ENCODE measurements at regions not wholly inside any gene's neighbourhood (a gene's known extent, or its start where the extent isn't known, plus 50 kb on each side); places are given as distances from the start of the nearest gene placed in this dataset.
"Not testable (repeated sequence)": the region's sequence is repeated elsewhere in the genome, so short reads cannot be mapped to it uniquely, and the experiment has no call there.

- no peak for DNase-seq (ENCODE audit: low read depth)
These were observed 336.6 kb downstream of the DSC3 start for GRCh38 chr18:30705943-30706342.

GRCh38 chr18:30698571-30698970 is 344.0 kb downstream of the DSC3 start:
- no peak for DNase-seq (ENCODE audit: low read depth)

DNA sequence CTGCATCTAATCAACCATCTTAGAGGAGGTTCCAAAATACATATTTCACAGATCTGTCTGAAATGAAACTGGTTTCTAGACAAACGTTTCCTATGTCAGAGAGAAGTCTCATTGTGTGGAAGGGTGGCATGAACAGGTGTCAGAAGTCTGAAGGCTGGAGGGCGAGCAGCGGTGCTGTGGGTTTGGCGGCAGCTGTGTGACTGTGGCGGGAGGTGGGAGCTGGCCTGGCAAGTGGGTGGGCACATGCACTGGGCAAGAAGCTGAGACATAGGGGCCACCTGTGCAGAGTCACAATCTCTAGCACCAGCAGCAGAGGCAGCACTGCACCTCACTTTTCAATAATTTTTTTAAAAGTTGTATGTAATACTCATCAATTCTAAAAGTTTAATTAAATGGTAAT is 346.3 kb downstream of the DSC3 start:
- DNase-seq (ENCODE audit: low read depth), result no peak

DNA sequence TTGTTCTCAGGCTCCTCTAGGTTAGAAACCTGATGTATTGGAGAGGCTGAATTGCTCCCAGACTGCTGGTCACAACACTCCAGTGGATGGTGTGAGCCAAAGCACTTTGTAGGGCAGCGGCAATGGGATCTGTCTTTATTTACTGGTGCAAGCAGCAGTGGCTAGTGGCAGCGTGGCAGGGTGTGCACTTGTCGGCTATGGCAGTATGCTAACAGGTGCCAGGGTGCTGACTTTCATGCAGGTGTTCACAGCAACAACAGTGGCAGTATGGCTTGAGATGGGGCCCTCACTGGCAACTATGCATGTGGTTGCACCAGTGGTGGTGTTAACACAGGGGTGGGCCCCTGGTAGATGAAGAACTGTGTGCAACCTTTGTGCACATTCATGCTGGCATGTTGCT is 347.8 kb downstream of the DSC3 start:
- no peak for DNase-seq (ENCODE audit: low read depth)

GRCh38 chr18:30689216-30689615 is 353.3 kb downstream of the DSC3 start:
- DNase-seq (ENCODE audit: low read depth), result no peak

DNA sequence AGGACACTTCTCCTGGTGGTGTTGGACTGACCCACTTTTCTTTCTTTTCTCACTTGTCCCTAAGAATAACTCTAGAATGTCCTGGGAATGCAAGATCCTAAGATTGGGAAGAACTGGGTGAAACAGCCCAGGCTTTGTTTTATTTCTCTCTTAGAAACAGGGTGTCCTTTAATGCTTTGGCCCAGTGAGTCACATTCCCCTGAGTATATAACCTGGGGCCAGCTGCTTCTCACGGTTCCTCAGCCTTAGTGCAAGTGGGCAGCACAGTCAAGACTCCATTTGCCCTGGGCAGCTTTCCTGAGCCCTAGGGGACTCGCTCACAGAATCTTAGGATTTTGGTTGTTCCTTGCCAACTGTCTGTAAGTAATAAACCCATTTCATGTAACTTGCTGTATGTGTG is 355.0 kb downstream of the DSC3 start:
- DNase-seq (ENCODE audit: low read depth), result no peak

DNA sequence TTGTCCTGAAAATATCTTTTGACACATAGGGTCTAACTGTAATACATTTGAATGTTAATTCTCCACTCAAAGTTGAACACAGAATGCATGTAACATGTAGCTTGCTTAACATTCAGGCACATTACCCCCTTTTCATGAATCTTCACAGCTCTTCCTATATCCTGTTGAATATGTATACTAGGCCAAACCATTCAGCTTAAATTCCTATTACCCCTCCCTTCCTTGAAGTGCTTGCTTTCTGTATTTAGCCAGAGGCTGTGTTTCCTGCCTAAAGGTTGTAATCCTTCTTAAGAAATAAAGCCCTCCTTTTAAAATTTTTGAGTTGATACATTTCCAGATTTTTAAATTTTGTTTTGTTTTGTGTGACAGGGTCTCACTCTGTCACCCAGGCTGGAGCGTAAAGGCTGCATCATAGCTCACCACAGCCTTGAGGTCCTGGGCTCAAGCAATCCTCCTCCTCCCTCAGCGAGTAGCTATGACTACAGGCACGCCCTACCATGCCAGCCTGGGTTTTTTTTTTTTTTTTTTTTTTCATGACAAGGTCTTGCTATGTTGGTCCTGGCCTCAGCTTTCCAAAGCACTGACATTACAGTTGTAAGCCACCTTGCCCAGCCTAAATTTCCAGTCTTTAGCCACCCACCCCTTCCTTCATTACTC is 357.6 kb downstream of the DSC3 start:
- DNase-seq (ENCODE audit: low read depth), result no peak

DNA sequence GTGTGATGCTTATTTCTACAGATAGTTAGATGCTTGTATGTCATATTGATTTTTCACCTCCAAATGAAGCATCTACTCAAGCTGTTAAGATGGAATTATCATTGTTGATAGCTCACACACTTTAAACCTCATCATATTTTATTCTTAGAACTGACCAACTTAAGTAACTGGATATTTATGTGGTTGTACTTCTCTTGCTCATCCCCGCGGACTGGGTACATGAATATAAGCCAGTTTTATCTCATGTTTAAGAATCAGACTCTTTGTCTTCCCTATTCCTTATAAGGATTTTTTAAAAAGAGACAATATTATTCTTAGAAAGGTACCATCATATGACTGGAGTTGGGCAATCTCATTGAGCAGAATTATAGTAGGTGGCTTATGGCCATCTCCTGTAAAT is 358.7 kb downstream of the DSC3 start:
- DNase-seq (ENCODE audit: low read depth), result no peak

DNA sequence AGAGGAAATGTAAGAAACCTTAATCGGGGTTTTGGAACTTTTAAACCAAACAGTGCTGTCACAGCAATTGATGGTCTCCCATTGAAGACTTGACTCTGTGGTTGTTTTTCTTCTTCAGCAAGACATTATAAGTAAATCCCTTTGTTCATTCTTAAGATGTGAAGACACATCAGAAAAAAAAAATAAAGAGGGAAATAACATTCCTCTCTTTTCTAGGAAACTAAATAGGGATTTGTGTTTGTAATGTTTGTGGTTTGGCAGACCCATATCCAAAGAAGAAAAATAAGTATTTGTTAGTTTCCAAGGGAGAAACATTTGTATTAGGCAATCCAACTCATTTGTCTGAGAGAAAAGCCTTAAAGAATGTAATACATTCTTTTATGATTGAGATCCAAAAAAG is 359.9 kb downstream of the DSC3 start:
- peak; percentile 2 for DNase-seq (ENCODE audit: low read depth)

DNA sequence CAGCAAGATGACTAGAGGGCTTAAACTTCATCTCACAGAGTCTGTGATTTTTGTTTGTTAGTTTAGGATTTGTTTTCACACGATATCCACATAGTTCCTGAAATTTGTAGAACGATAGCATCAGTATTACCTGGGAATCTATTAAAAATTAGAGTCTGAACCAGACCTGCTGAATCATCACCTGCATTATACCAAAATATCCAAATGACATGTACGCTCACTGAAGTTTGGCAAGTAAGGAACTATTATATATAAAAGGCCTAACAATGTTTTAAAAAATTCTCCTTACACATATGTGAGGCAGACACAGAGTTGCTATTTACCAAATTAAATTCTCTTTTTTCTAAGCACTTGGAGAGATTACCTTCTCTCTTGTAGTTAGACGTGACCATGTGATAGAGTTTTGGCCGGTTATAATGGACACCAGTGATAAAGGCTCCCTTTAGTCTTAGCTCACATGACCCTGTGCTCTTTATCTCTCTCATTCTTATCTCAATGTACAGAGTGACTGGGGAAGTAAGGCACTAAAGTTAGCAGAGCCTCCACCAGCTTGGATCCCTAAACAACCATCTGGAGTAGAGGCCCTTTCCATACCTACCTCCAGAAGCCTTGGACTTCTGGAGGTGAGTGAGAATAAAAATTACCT is 363.1 kb downstream of the DSC3 start:
- DNase-seq (ENCODE audit: low read depth), result no peak

DNA sequence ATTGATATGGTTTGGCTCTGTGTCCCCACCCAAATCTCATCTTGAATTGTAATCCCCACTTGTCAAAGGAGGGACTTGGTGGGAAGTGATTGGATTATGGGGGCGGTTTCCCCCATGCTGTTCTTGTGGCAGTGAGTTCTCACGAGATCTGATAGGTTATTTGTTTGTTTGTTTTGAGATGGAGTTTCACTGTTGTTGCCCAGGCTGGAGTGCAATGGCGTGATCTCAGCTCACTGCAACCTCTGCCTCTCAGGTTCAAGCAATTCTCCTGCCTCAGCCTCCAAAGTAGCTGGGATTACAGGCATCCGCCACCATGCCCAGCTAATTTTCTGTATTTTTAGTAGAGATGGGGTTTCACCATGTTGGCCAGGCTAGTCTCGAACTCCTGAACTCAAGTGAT is 364.7 kb downstream of the DSC3 start:
- not testable (repeated sequence) for DNase-seq (ENCODE audit: low read depth)

DNA sequence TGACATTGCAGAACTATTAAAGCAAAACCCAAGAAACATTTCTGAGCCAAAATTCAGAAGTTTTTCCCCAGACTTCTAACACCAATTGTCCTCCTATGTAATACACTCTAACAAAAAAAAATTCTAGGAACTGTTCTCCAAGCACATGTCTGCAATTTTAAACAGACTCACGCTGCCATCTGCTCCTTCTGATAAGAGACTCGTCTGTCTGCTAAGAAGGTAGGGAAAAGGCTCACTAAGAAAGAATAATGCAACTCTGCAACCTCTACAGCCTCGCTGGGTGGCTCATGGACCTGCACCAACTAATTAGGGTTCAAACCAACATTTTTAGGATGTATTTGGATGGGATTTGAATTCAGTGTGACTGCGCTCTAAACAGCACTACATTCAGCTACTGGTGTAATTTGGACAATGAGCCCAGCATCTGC is 366.5 kb downstream of the DSC3 start:
- DNase-seq (ENCODE audit: low read depth), result no peak

DNA sequence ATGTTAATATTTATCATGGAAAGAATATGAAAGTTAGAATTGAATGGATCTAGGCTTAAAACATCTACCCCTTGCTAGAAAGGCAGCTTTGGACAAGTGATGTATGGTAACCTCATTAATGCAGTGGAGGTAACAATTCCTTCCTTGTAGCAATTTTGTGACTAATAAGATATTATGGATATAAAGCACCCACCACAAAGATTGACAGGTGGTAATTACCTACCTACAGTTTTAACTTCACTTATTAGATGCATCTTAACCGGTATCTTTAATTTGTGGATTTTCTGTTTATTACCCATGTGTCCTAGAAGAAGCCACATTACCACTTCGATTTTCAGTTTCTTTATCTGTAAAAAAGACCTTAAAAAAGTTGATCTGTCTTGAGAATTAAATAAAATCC is 367.0 kb downstream of the DSC3 start:
- no peak for DNase-seq (ENCODE audit: low read depth)

- DNase-seq (ENCODE audit: low read depth), result no peak
These were observed 367.5 kb downstream of the DSC3 start for GRCh38 chr18:30675072-30675471.

- no peak for DNase-seq (ENCODE audit: low read depth)
These were observed 367.9 kb downstream of the DSC3 start for GRCh38 chr18:30674596-30674995.

- not testable (repeated sequence) for DNase-seq (ENCODE audit: low read depth)
These were observed 370.1 kb downstream of the DSC3 start for GRCh38 chr18:30672439-30672838.

DNA sequence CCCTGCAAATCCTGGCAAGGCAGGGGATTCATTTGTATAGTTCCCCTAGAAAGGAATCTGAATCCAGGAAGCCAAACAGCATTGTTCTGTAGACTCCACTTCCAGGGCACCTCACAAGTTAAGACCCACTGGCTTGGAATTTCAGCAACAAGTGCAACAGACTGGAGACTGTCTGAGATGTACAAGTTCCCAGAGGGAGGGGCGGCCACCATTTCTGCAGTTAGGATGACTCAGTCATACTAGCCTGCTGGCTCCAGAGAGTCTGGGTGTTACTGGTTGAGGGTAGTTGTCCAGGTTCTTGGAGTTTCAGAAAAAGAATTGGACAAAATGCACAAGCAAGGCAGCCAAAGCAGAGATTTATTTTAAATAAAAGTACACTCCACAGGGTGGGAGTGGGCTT is 384.2 kb downstream of the DSC3 start:
- DNase-seq (ENCODE audit: low read depth), result no peak

DNA sequence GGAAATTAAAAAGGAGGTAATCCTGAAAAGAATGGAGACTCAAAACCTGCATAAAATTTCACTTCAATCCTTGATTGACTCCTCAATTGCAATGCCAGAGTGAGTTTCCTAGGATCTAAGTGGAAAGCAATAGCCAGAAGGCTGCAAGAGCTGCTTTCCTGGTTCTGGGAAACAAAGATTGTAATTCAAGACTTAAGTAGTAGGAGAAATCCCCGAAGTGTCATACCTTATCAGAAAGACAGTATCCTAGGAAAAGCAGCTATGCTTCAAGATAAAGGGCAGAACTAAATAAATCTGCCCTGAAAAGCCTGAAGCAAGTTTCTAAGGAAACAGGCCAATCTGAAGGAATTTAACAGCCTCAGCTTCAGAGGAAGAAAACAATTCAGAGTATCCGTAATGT is 390.2 kb downstream of the DSC3 start:
- DNase-seq (ENCODE audit: low read depth), result no peak

DNA sequence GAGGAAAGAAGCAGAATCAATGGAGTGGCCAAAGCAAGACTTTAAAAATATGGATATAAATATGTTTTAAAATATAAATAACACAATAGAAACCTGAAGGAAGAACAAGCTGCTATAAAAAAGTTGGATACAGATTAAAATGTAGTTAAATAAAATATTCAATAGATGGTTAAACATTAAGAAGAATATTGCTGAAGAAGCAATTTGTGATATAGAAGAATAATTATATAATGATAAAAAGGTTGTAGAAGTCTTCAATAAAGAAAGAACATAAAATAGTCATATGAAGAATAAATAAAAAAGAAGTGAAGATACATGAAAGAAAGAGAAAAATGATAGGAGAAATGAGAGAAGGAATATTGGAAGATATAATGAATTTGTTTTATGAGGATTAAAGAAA is 392.0 kb downstream of the DSC3 start:
- DNase-seq (ENCODE audit: low read depth), result no peak

- DNase-seq (ENCODE audit: low read depth), result no peak
These were observed 398.4 kb downstream of the DSC3 start for GRCh38 chr18:30644158-30644557.

GRCh38 chr18:30639361-30639760 is 403.2 kb downstream of the DSC3 start:
- no peak for DNase-seq (ENCODE audit: low read depth)

DNA sequence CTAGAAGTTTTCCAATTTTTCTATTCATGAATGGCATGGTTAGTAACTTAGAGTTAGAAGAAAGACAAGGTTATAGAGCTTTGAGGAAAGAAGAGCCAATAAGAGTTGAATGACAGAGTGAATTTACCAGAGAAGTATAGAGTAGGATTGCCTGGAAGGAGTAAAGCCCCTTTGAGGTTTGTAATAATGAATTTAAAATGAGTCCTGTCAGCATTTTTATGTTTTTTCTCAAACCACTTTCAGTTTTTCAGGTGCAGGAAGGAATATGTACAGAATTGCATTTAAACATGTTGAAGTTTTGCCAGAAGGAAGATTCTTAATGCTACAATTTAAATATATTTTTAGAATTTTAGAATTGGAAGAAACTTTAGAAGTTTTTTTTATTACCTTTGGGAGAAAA is 408.3 kb downstream of the DSC3 start:
- DNase-seq (ENCODE audit: low read depth), result no peak

GRCh38 chr18:30632071-30632698 is 410.4 kb downstream of the DSC3 start:
- DNase-seq (ENCODE audit: low read depth), result no peak

DNA sequence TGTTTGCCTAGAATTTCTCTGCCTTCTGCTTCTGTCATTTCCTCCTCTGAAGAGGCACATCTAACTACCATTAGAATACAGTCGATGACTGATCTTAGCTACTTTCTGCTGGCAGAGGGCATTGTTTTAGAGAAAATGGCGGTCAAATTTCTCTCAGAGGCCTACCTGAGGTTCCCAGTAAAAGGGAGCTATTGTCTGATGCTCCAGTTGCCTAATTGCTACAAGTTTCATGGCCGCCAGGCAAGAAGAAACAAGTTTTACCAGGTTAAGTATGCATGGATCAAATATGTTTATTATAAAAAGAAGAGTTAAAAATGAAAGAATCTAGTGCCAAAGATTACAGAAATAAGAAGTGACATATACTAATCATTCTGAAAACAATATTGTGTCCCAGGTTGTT is 416.6 kb downstream of the DSC3 start:
- no peak for DNase-seq (ENCODE audit: low read depth)

Measured in GM04503 (cell line).